Stimulated activated CD8-positive, alpha-beta memory T cell treated with anti-CD3 and anti-CD28 coated beads, Interleukin-4, amount 100 ng/mL, for 24 hours (primary cell): ENCODE measurements at regions not wholly inside any gene's neighbourhood (a gene's known extent, or its start where the extent isn't known, plus 50 kb on each side); places are given as distances from the start of the nearest gene placed in this dataset.
"Not testable (repeated sequence)": the region's sequence is repeated elsewhere in the genome, so short reads cannot be mapped to it uniquely, and the experiment has no call there.

Experiments
- DNase-seq: peaks from one replicate; pipeline ENCODE4 v3.0.0-alpha.2; 2020; ENCODE audit warnings: low read depth

GRCh38 chr5:106361905-106362304 lies 1308.8 kb downstream of the EFNA5 start:
- DNase-seq: no peak

GRCh38 chr5:106331415-106331814 lies 1339.3 kb downstream of the EFNA5 start:
- no peak for DNase-seq

DNA sequence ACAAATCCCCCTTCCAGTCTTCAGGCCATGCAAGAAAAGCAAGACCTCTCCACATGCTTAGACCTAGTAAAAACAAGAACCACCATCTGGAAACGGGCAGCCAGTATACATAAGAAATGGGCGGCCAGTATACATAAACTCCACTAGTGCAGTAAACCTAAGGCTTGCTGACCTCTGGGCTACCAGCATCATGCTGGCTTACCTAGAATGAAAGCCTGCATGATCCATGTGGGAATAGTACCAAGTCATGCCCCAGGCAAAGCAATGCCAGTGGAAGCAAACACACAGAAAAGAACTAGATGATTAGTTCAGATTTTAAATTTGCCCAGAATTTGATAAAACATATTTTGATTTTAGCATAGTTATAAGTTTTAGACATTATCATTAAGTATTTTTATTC lies 1346.4 kb downstream of the EFNA5 start:
- no peak for DNase-seq

GRCh38 chr5:106321242-106321641 lies 1349.5 kb downstream of the EFNA5 start:
- no peak for DNase-seq

DNA sequence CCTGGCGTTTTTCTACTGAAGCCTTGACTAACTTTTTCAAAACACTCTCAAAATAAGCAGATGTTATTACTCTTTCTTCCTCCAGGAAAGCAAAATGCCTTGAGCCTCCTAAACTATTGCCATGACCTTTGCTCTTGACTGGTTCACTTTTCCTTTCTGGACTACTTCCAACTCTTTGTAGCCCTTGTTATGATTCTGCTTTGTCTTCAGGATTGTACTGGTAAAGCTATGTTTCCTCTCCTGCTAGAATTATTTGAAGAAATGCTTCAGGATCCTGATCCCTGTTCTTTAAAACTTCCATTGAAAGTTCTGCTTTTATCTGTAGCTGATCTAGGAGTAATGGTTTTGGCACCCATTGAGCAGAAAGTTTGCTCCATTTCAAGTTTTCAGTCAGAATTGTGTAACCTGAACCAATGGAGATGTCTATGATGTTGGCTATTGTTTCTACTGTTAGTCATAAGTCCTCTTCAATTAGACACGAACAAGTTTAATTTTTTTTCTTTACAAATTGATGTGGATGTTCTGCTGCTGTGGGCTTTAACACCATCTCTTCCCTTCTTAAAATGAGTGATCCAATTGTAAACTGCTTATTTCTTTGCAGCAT lies 1356.4 kb downstream of the EFNA5 start:
- no peak for DNase-seq

- no peak for DNase-seq
Measured at GRCh38 chr5:106312360-106312759, 1358.4 kb downstream of the EFNA5 start.

DNA sequence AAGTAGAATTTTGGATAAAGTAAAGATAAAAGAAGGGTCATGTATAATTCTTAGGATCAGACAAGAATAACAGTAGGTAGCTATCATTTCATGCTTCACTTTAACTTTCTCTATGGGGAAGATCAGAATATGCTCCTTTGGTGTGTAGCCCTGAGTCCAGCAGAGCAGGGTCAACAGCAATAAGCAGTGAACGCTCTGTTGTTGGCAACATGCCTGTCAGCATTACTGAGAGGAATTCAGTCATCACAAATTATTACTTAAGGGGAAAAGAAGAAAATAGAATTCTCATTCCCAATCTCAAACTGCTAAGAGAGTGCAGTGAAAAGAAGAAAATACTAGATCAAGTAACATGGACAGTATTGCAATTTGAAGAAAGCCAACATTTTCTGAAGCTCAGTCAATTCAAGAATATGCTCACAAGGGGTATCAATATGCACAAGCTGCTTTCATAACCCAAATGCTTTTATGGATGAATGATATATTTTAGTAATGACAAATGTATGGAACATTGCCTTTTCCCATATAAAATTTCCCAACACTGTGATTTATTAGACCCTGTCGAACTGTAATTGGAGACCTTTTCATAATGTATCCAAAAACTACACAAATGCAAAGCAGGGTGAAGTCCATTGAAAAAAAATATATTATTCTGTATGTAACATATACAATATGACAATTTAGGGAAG lies 1359.4 kb downstream of the EFNA5 start:
- no peak for DNase-seq

GRCh38 chr5:106307265-106307664 lies 1363.5 kb downstream of the EFNA5 start:
- no peak for DNase-seq

- DNase-seq: no peak
Measured at GRCh38 chr5:106306313-106307028, 1364.3 kb downstream of the EFNA5 start.

GRCh38 chr5:106303911-106304310 lies 1366.8 kb downstream of the EFNA5 start:
- DNase-seq: no peak

GRCh38 chr5:106292654-106293053 lies 1378.1 kb downstream of the EFNA5 start:
- DNase-seq: no peak

DNA sequence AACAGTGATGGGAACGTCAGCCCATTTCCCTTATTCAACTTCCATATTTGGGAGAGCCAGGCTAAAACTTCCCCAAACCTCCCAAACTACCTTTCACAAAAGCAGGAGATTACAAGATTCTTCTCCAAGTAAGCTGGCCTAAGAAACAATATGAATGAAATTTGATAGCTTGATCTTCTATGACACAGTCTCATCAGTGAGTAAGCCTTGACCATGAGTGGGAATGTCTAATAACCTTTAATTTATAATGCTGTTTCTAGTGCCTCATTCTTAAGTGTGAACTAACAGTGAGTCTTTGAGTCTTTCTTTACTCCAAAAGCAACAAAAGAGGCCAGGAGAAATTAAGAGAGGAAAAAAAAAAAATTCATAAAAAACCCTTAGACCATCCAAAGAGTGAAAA lies 1379.9 kb downstream of the EFNA5 start:
- no peak for DNase-seq

DNA sequence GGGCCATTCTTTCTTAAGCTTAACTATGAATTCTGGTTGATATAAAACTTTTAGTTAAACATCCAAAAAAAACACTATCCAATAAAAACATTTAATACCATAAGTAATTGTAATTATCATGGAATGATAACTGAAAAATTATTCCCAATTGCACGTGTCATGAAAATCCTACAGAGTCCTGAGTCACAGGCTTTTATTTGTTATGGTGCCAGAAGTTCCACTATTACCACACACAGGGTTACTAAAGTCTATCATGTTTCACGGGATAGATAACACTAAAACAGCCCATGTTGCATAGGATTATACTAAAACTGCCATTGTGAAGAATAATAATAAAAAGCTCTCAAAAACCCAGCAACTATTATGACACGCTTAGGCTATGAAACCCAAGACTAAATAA lies 1381.8 kb downstream of the EFNA5 start:
- DNase-seq: no peak

GRCh38 chr5:106277540-106278096 lies 1393.1 kb downstream of the EFNA5 start:
- no peak for DNase-seq

DNA sequence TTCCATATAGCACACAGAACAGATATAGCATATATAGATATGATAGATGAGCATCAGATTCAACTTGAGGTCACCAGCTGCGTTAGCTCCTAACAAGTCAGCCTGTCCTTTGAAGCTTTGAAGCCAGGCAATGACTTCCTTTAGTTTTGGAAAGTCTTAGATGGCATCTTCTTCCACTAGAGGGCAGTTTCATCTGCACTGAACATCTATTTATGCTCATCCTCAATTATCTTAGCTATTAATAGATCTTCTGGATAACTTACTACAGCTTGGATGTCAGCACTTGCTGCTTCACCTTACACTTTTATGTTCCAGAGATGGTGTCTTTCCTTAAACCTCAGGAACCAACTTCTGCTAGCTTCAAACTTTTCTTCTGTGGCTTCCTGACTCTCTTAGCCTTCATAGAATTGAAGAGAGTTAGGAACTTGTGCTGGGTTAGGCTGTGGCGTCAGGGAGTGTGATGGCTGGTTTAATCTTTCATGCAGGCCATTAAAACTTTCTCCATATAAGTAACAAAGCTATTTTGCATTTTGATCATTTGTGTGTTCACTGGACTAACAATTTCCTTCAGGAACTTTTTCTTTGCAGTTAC lies 1401.4 kb downstream of the EFNA5 start:
- DNase-seq: no peak

GRCh38 chr5:106267256-106267655 lies 1403.5 kb downstream of the EFNA5 start:
- no peak for DNase-seq

DNA sequence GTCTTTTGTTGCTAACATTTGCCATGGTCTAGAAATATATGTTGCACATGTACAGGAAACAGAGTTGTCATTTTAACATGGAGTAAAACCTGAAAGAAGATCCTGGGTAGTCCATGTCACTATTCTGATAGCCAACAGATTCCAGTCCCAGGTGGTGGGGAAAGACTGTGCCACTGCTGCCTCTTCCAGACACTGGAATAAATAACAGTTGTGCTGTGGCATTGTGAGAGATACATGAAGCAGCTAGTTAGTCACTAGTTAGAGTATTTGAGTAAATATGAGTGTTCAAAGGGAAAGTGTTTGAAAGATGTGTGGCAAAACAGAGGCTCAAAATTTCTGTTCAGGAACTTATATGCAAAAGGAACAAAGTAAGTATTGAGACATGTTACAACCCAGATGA lies 1408.3 kb downstream of the EFNA5 start:
- no peak for DNase-seq

DNA sequence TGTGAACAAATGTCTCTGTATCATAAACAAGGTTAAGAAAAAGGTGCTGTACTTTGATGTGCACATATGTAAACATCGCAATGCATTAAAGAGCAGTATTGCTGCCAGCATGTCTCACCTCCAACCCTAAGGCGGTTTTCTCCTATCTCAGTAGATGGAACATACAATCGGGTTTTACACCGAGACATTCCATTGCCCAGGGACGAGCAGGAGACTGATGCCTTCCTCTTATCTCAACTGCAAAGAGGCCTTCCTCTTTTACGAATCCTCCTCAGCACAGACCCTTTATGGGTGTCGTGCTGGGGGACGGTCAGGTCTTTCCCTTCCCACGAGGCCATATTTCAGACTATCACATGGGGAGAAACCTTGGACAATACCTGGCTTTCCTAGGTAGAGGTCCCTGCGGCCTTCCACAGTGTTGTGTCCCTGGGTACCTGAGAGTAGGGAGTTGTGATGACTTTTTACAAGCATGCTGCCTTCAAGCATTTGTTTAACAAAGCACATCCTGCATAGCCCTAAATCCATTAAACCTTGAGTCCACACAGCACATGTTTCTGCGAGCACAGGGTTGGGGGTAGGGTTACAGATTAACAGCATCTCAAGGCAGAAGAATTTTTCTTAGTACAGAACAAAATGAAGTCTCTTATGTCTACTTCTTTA lies 1411.2 kb downstream of the EFNA5 start:
- DNase-seq: not testable (repeated sequence)

DNA sequence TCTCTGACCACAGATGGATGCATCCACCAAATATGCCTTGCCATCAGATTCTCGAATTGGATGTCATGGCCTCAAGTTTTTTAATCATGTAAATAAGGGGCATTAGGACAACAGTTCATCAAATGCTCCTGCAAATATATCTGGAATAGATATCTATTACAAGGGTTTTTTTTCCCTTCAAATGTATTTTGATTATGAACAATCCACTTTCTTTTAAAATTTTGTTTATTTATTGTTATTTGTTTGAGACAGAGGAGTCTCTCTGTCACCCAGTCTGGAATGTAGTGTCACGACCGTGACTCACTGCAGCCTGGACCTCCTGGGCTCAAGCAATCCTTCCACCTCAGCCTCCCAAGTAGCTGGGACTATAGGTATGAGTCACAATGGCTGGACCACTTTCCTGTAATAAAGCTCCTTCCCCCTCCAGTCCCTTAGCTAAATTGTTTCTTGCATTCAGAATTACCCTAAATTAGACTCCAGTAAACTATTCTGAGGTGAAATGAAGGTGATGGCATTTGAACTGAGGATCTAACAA lies 1412.1 kb downstream of the EFNA5 start:
- no peak for DNase-seq

DNA sequence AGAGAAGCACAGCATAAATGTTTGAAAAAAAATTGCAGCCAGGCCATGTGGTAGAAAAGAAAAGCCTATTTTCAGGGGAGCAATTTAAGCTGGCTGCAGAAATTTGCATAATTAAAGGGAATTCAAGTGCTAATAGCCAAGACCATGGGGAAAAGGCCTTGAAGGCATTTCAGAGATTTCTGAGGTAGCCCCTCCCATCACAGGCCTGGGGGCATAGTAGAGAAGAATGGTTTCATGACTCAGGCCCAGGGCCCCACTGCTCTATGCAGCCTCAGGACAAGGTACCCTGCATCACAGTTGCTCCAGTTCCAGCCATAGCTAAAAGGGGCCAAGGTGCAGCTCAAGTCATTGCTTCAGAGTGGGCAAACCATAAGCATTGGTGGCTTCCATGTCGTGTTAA lies 1416.0 kb downstream of the EFNA5 start:
- no peak for DNase-seq

- DNase-seq: not testable (repeated sequence)
Measured at GRCh38 chr5:106246044-106246745, 1424.5 kb downstream of the EFNA5 start.
